ENCODE measurements at regions not wholly inside any gene's neighbourhood (a gene's known extent, or its start where the extent isn't known, plus 50 kb on each side); places are given as distances from the start of the nearest gene placed in this dataset.

GRCh38 chr3:127482216-127483004 lies 108.1 kb downstream of the TPRA1 start:
- H3K4me2 ChIP-seq = no peak overlapping the region

GRCh38 chr3:127480196-127480954 lies 110.2 kb downstream of the TPRA1 start:
- no peak for DNase-seq
- no peaks in the 10 kb centered on the region for H3K4me1 ChIP-seq (replicated peaks; ENCODE audit: insufficient read depth)
- no peaks in the 10 kb centered on the region for H3K79me2 ChIP-seq (ENCODE audit: low read depth)
- H3K36me3 ChIP-seq (ENCODE audit: low read depth) = no peaks in the 10 kb centered on the region
- ChIA-PET POLR2A (ENCODE audit: unreplicated experiment) (no interaction called here), CTCF (no interaction called here)
- BruUV-seq (replicated peaks) = no TSS peak
- TF ChIP-seq EZH2 (IDR thresholded peaks at IDR 0.05; ENCODE audit: low read depth) = no peak
- TF ChIP-seq CTCF (conservative IDR thresholded peaks at IDR 0.05) = no peak
- no peaks in the 10 kb centered on the region for H4K20me1 ChIP-seq (ENCODE audit: insufficient read depth)
- H3K27me3 ChIP-seq (ENCODE audit: insufficient read depth, low read depth) = peaks cover 69% of the 10 kb centered on the region
- no peaks in the 10 kb centered on the region for H3K9me3 ChIP-seq (ENCODE audit: insufficient read depth, low read depth)
- intact Hi-C loops (cut with micrococcal nuclease; ENCODE audit: unreplicated experiment) = no loop called here
- no peaks in the 10 kb centered on the region for H3K9me2 ChIP-seq (ENCODE audit: insufficient read depth)
- H3K4me3 ChIP-seq = no peak overlapping the region
- no peaks in the 10 kb centered on the region for H3F3A ChIP-seq (ENCODE audit: insufficient read depth, low read depth)
- no peak overlapping the region for H3K27ac ChIP-seq
- H2AFZ ChIP-seq = no peak overlapping the region
- no peak overlapping the region for H3K4me2 ChIP-seq

More at GRCh38 chr3:127482216-127483004, 108.1 kb downstream of the TPRA1 start:
- intact Hi-C loops (cut with micrococcal nuclease; ENCODE audit: unreplicated experiment) = no loop called here
- DNase-seq = no peak
- H3K4me1 ChIP-seq (replicated peaks; ENCODE audit: insufficient read depth) = no peaks in the 10 kb centered on the region
- CTCF ChIA-PET = no interaction called here
- no peaks in the 10 kb centered on the region for H3K9me3 ChIP-seq (ENCODE audit: insufficient read depth, low read depth)
- no peak for TF ChIP-seq EZH2 (IDR thresholded peaks at IDR 0.05; ENCODE audit: low read depth)
- no peak for TF ChIP-seq CTCF (conservative IDR thresholded peaks at IDR 0.05)
- H3F3A ChIP-seq (ENCODE audit: insufficient read depth, low read depth) = no peaks in the 10 kb centered on the region
- H3K4me3 ChIP-seq = no peak overlapping the region
- no peaks in the 10 kb centered on the region for H3K36me3 ChIP-seq (ENCODE audit: low read depth)
- no peaks in the 10 kb centered on the region for H3K9me2 ChIP-seq (ENCODE audit: insufficient read depth)
- no TSS peak for BruUV-seq (replicated peaks)
- no peaks in the 10 kb centered on the region for H4K20me1 ChIP-seq (ENCODE audit: insufficient read depth)
- POLR2A ChIA-PET (ENCODE audit: unreplicated experiment) = no interaction called here
- peaks cover 61% of the 10 kb centered on the region for H3K27me3 ChIP-seq (ENCODE audit: insufficient read depth, low read depth)
- H2AFZ ChIP-seq = no peak overlapping the region
- H3K27ac ChIP-seq = no peak overlapping the region
- H3K79me2 ChIP-seq (ENCODE audit: low read depth) = no peaks in the 10 kb centered on the region

- intact Hi-C loops (cut with micrococcal nuclease; ENCODE audit: unreplicated experiment) = no loop called here
- CTCF ChIA-PET = no interaction called here
- H4K20me1 ChIP-seq (ENCODE audit: insufficient read depth) = no peaks in the 10 kb centered on the region
- no peaks in the 10 kb centered on the region for H3K9me3 ChIP-seq (ENCODE audit: insufficient read depth, low read depth)
- H3K9me2 ChIP-seq (ENCODE audit: insufficient read depth) = no peaks in the 10 kb centered on the region
- H3K4me2 ChIP-seq = no peak overlapping the region
- no peak overlapping the region for H3K4me3 ChIP-seq
- no peaks in the 10 kb centered on the region for H3F3A ChIP-seq (ENCODE audit: insufficient read depth, low read depth)
- no peaks in the 10 kb centered on the region for H3K4me1 ChIP-seq (replicated peaks; ENCODE audit: insufficient read depth)
- H2AFZ ChIP-seq = no peak overlapping the region
- POLR2A ChIA-PET (ENCODE audit: unreplicated experiment) = no interaction called here
- no peak overlapping the region for H3K27ac ChIP-seq
- H3K27me3 ChIP-seq (ENCODE audit: insufficient read depth, low read depth) = peaks cover 61% of the 10 kb centered on the region
- H3K36me3 ChIP-seq (ENCODE audit: low read depth) = no peaks in the 10 kb centered on the region
- BruUV-seq (replicated peaks) = no TSS peak
- TF ChIP-seq CTCF (conservative IDR thresholded peaks at IDR 0.05) (no peak), EZH2 (IDR thresholded peaks at IDR 0.05; ENCODE audit: low read depth) (no peak)
- H3K79me2 ChIP-seq (ENCODE audit: low read depth) = no peaks in the 10 kb centered on the region
- no peak for DNase-seq
These were observed 111.1 kb downstream of the TPRA1 start for GRCh38 chr3:127479449-127479848.
